ENCODE measurements at regions not wholly inside any gene's neighbourhood (a gene's known extent, or its start where the extent isn't known, plus 50 kb on each side); places are given as distances from the start of the nearest gene placed in this dataset.

- DNase-seq (ENCODE audit: low read depth), result no peak
- no peak overlapping the region for H3K4me3 ChIP-seq (ENCODE audit: low read length)
- TF ChIP-seq, protein P1, sequence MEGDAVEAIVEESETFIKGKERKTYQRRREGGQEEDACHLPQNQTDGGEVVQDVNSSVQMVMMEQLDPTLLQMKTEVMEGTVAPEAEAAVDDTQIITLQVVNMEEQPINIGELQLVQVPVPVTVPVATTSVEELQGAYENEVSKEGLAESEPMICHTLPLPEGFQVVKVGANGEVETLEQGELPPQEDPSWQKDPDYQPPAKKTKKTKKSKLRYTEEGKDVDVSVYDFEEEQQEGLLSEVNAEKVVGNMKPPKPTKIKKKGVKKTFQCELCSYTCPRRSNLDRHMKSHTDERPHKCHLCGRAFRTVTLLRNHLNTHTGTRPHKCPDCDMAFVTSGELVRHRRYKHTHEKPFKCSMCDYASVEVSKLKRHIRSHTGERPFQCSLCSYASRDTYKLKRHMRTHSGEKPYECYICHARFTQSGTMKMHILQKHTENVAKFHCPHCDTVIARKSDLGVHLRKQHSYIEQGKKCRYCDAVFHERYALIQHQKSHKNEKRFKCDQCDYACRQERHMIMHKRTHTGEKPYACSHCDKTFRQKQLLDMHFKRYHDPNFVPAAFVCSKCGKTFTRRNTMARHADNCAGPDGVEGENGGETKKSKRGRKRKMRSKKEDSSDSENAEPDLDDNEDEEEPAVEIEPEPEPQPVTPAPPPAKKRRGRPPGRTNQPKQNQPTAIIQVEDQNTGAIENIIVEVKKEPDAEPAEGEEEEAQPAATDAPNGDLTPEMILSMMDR (conservative IDR thresholded peaks at IDR 0.05; ENCODE audit: low read depth, low read length), result no peak
Measured at GRCh38 chr3:152538518-152538917, 269.8 kb downstream of the MBNL1 start.

- no peak for DNase-seq (ENCODE audit: low read depth)
- no peak overlapping the region for H3K4me3 ChIP-seq (ENCODE audit: low read length)
- TF ChIP-seq, protein P1 (conservative IDR thresholded peaks at IDR 0.05; ENCODE audit: low read depth, low read length), result peak; percentile 20
Measured at GRCh38 chr3:152539191-152539764, 270.5 kb downstream of the MBNL1 start.

GRCh38 chr3:152540120-152540519 lies 271.4 kb downstream of the MBNL1 start:
- TF ChIP-seq, protein P1 (conservative IDR thresholded peaks at IDR 0.05; ENCODE audit: low read depth, low read length), result no peak
- no peak overlapping the region for H3K4me3 ChIP-seq (ENCODE audit: low read length)
- DNase-seq (ENCODE audit: low read depth), result no peak

DNA sequence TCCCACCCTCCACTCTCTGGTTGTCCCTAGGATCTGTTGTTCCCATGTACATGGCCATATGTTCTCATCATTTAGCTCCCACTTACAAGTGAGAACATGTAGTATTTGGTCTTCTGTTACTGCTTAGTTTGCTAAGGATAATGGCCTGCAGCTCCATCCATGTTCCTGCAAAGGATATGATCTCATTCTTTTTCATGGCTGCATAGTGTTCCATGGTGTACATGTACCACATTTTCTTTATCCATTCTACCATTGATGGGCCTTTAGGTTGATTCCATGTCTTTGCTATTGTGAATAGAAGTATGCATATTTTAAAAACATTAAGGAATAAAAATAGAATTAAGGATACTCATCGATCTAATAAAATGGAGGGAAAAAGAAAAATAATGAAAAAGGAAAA lies 278.4 kb downstream of the MBNL1 start:
- H3K4me3 ChIP-seq (ENCODE audit: low read length), result no peak overlapping the region
- TF ChIP-seq, protein P1 (conservative IDR thresholded peaks at IDR 0.05; ENCODE audit: low read depth, low read length), result no peak
- DNase-seq (ENCODE audit: low read depth), result no peak

- no peak overlapping the region for H3K4me3 ChIP-seq (ENCODE audit: low read length)
- no peak for DNase-seq (ENCODE audit: low read depth)
- TF ChIP-seq, protein P1 (conservative IDR thresholded peaks at IDR 0.05; ENCODE audit: low read depth, low read length), result no peak
Measured at GRCh38 chr3:152549263-152549662, 280.5 kb downstream of the MBNL1 start.

- H3K4me3 ChIP-seq (ENCODE audit: low read length), result no peak overlapping the region
- no peak for DNase-seq (ENCODE audit: low read depth)
- TF ChIP-seq, protein P1 (conservative IDR thresholded peaks at IDR 0.05; ENCODE audit: low read depth, low read length), result no peak
Measured at GRCh38 chr3:152550284-152550683, 281.6 kb downstream of the MBNL1 start.

GRCh38 chr3:152554980-152555379 lies 280.0 kb upstream of the P2RY1 start:
- H3K4me3 ChIP-seq (ENCODE audit: low read length), result no peak overlapping the region
- TF ChIP-seq, protein P1 (conservative IDR thresholded peaks at IDR 0.05; ENCODE audit: low read depth, low read length), result no peak
- DNase-seq (ENCODE audit: low read depth), result peak; percentile 31
